Esophagus muscularis mucosa (tissue), 4 donors: ENCODE measurements at regions not wholly inside any gene's neighbourhood (a gene's known extent, or its start where the extent isn't known, plus 50 kb on each side); places are given as distances from the start of the nearest gene placed in this dataset.

Experiments used
- DNase-seq: peaks from one replicate; pipeline ENCODE4 v3.0.0-alpha.2; 2017; ENCODE audit errors: extremely low spot score
- H3K27ac ChIP-seq, 4 donors: fragments of 200-600 bp; sonication (generic); replicated peaks in 1 of 4; 1 replicate in 3 of 4; 2 replicates in 1 of 4; pipeline ENCODE4 v1.5.1; 2016 to 2019; ENCODE audit warnings: mild to moderate bottlenecking in 1 of 4
- H3K27me3 ChIP-seq, 4 donors: fragments of 200-600 bp; sonication (generic); one replicate each; pipeline versions ENCODE4 v1.5.1 to v1.6.0; 2016 to 2019
- H3K36me3 ChIP-seq, 4 donors: fragments of 200-600 bp; sonication (generic); one replicate each; pipeline ENCODE4 v1.5.1; 2016 to 2019
- H3K4me1 ChIP-seq, 4 donors: fragments of 200-600 bp; sonication (generic); one replicate each; pipeline ENCODE4 v1.5.1; 2016 to 2019
- H3K4me3 ChIP-seq, 4 donors: fragments of 200-600 bp; sonication (generic); 1 replicate in 2 of 4; 2 replicates in 2 of 4; pipeline ENCODE4 v1.5.1; 2016 to 2019; ENCODE audit warnings: mild to moderate bottlenecking in 4 of 4, moderate library complexity in 1 of 4
- H3K9me3 ChIP-seq, 4 donors: fragments of 200-600 bp; sonication (generic); 1 replicate in 3 of 4; 2 replicates in 1 of 4; pipeline ENCODE4 v1.5.1; 2016 to 2019
- CTCF ChIP-seq, 3 experiments: fragments of 200-600 bp in 2 of 3; fragments of 450-650 bp in 1 of 3; sonication (generic) in 2 of 3; IDR thresholded peaks; one replicate each; pipeline ENCODE4 v1.5.1; 2017 to 2019; ENCODE audit warnings: antibody characterized with exemption in 3 of 3, mild to moderate bottlenecking in 2 of 3, moderate library complexity in 1 of 3
- EP300 ChIP-seq: sonication (generic); formaldehyde crosslinking; IDR thresholded peaks from one replicate; pipeline ENCODE4 v1.6.1; 2017; ENCODE audit warnings: antibody characterized with exemption
- POLR2A ChIP-seq: fragments of 450-650 bp; IDR thresholded peaks from one replicate; pipeline ENCODE4 v1.6.1; 2017; ENCODE audit warnings: antibody characterized with exemption, moderate library complexity, mild to moderate bottlenecking, low read depth
- POLR2AphosphoS5 ChIP-seq, 2 donors: sonication (generic); formaldehyde crosslinking; IDR thresholded peaks; one replicate each; pipeline ENCODE4 v1.6.1; 2017; ENCODE audit warnings: antibody characterized with exemption in 2 of 2
- WGBS: methylation state at CpG from one replicate; pipeline ENCODE4 v1.1.5; 2018; 5-methylcytosine and 5-hydroxymethylcytosine counted together
- intact Hi-C: fragments of 100-400 bp; cut with DNase I; formaldehyde crosslinking; loops from one replicate; pipeline ENCODE4 v1.15.1; 2023

DNA sequence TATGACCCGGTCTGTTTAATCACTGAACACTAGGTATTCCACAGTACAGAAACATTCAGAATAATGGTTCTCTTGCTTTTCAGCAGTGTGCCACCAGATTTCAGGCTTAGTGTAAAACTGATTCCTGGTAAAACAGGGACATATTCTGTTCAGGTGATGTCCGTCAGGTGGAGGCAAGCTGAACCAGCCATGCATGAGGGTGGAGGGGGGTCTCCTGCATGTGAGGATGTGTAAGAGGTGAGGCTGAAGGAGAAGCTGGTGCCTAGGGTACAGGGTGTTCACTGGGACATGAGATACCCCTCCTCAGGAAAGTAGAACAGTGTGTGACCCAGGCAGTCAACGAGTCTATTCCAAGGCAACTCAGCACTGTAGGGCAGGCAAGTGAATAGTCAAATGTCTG lies 563.9 kb downstream of the BNC2 start:
- TF ChIP-seq POLR2AphosphoS5 (IDR thresholded peaks at IDR 0.05) = no peak
- no peak for TF ChIP-seq POLR2A
- no peak for TF ChIP-seq CTCF (IDR thresholded peaks at IDR 0.05)
- TF ChIP-seq EP300 = no peak
- Histone ChIP-seq H3K4me3 (no peak overlapping the region), H3K9me3 (no peaks in the 10 kb centered on the region), H3K27ac (no peak overlapping the region), H3K27me3 (no peaks in the 10 kb centered on the region), H3K4me1 (peaks cover 0 to 24% (median 22%) of the 10 kb centered on the region in 4 donors), H3K36me3 (no peaks in the 10 kb centered on the region)
- 96% methylated on average over 3 of the region's 3 CpGs for WGBS
- intact Hi-C loops = no loop called here
- DNase-seq = no peak

DNA sequence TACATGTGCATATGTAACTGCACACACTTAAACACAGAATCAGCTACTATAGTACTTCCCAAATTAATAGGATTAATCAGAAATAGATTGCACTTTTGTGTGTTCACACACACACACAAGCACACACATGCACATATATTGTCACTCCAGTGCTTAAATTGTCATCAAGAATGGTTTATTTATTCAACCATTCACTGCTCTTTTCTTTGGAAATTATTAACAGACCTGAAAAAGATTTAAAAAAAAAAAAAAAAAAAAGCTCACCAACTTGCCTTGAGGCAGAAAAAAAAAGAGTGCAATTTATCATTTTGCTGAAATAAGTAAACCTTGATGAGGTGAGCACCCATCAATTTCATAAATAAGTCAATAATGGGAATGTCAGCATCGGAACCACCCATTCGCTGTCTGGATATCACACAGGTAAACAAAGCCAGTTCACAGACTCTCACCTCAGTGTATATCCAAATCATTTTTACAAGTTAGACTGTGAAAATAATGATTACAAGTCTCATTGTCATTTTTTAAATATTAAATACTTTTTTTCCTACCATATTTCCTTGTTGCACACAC lies 562.8 kb downstream of the BNC2 start:
- H3K27me3 ChIP-seq = no peaks in the 10 kb centered on the region
- intact Hi-C loops = no loop called here
- no peaks in the 10 kb centered on the region for H3K36me3 ChIP-seq
- H3K27ac ChIP-seq = no peak overlapping the region
- no peak for TF ChIP-seq CTCF (IDR thresholded peaks at IDR 0.05)
- no peak for TF ChIP-seq EP300
- no peak for TF ChIP-seq POLR2AphosphoS5 (IDR thresholded peaks at IDR 0.05)
- TF ChIP-seq POLR2A = no peak
- no peak for DNase-seq
- 95% methylated on average over 2 of the region's 2 CpGs for WGBS
- H3K4me1 ChIP-seq = peaks cover 0 to 24% (median 22%) of the 10 kb centered on the region in 4 donors
- no peaks in the 10 kb centered on the region for H3K9me3 ChIP-seq
- no peak overlapping the region for H3K4me3 ChIP-seq

DNA sequence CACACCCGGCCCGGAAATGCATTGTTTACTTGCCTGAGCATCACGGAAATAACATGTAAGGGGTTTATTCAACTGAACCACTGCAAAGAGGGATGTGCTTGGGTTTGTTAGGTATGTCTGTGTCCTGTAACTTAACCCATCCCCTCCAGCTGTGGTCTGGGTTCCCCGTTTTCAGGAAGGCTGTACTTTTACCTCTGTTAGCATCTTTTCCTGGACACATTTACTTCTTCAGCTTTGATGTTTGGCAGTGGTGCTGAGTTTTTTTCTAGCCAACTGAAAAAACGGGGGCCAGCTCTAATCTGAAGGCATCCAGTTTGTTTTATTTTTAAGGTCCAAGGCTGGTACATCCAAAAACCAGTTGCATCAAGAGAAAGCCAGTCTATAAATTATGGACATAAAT lies 561.8 kb downstream of the BNC2 start:
- H3K27me3 ChIP-seq = no peaks in the 10 kb centered on the region
- H3K9me3 ChIP-seq = no peaks in the 10 kb centered on the region
- H3K4me3 ChIP-seq = no peak overlapping the region
- 79% methylated on average over 5 of the region's 5 CpGs for whole genome bisulfite sequencing
- H3K4me1 ChIP-seq = peaks cover 0 to 24% (median 22%) of the 10 kb centered on the region in 4 donors
- DNase-seq = no peak
- intact Hi-C loops = no loop called here
- H3K27ac ChIP-seq = no peak overlapping the region
- no peak for TF ChIP-seq EP300
- no peak for TF ChIP-seq POLR2A
- TF ChIP-seq POLR2AphosphoS5 (IDR thresholded peaks at IDR 0.05) = no peak
- H3K36me3 ChIP-seq = no peaks in the 10 kb centered on the region

- H3K27me3 ChIP-seq = no peaks in the 10 kb centered on the region
- H3K9me3 ChIP-seq = no peaks in the 10 kb centered on the region
- intact Hi-C loops = no loop called here
- H3K36me3 ChIP-seq = no peaks in the 10 kb centered on the region
- TF ChIP-seq POLR2A (no peak), CTCF (IDR thresholded peaks at IDR 0.05) (no peak), EP300 (no peak), POLR2AphosphoS5 (IDR thresholded peaks at IDR 0.05) (no peak)
- WGBS = 88% methylated on average over 5 of the region's 5 CpGs
- no peak overlapping the region for H3K4me3 ChIP-seq
- H3K27ac ChIP-seq = peak overlapping the region in 3 of 4 donors; percentile 28 to 64 (median 34)
- DNase-seq = no peak
- peaks cover 0 to 24% (median 22%) of the 10 kb centered on the region in 4 donors for H3K4me1 ChIP-seq
These were observed 561.4 kb downstream of the BNC2 start for GRCh38 chr9:16309082-16309468.

GRCh38 chr9:16309469-16310271 lies 560.8 kb downstream of the BNC2 start:
- WGBS = 60% methylated on average over 18 of the region's 24 CpGs
- TF ChIP-seq POLR2AphosphoS5 (IDR thresholded peaks at IDR 0.05) (peak in 1 of 2 donors; percentile 12), POLR2A (no peak)
- Histone ChIP-seq H3K27ac (peak overlapping the region; percentile 17 to 64 (median 31)), H3K4me3 (peak overlapping the region in 1 of 4 donors; percentile 4), H3K27me3 (no peaks in the 10 kb centered on the region), H3K9me3 (no peaks in the 10 kb centered on the region), H3K36me3 (no peaks in the 10 kb centered on the region), H3K4me1 (peaks cover 0 to 24% (median 22%) of the 10 kb centered on the region in 4 donors)
- no peak for DNase-seq
- intact Hi-C loops = no loop called here
